K562 (cell line): ENCODE measurements at regions not wholly inside any gene's neighbourhood (a gene's known extent, or its start where the extent isn't known, plus 50 kb on each side); places are given as distances from the start of the nearest gene placed in this dataset.

Experiments
- ATAC-seq: fragments of 200-7000 bp; cut with Tn5 transposase; 3 replicates; pipeline ENCODE4 v1.9.1; 2020; ENCODE audit warnings: moderate library complexity
- BruUV-seq: library from RNA; stranded (reverse); fragments of 400-500 nt; replicated peaks from 2 replicates; lab custom pipeline; 2021; lab: Mats Ljungman, UMichigan
- CTCF ChIA-PET: fragments of 300-600 bp; formaldehyde crosslinking; extraction: SDS; loops from one replicate; lab custom pipeline; 2021; ENCODE audit warnings: low intra/inter-chr PET ratio; lab: Yijun Ruan, JAX
- POLR2A ChIA-PET: fragments of 300-600, 350-650 bp; sonication (Branson Sonifier 250); formaldehyde crosslinking; extraction: SDS; loops from one replicate; lab custom pipeline; 2021; ENCODE audit warnings: antibody characterized with exemption, inconsistent platforms; lab: Yijun Ruan, JAX
- DNase-seq, 4 experiments: peaks; one replicate each; pipeline versions ENCODE4 v3.0.0 to v3.0.0-alpha.2; 2011 to 2018; ENCODE audit warnings: low spot score in 3 of 4, mixed read lengths in 3 of 4; ENCODE audit errors: extremely low read depth in 1 of 4
- FAIRE-seq: peaks from 2 replicates; lab custom pipeline; 2011; peaks lifted over from hg19 to GRCh38; lab: Jason Lieb, UNC
- H2AFZ ChIP-seq: 2 replicates; pipeline ENCODE4 v1.6.0; 2011; ENCODE audit warnings: low read depth, low read length, control low read depth, inconsistent platforms
- H3K27ac ChIP-seq: fragments of 200-600 bp; 3 replicates; pipeline ENCODE4 v1.8.0; 2011; ENCODE audit warnings: low read depth, mild to moderate bottlenecking, control low read depth, inconsistent platforms, low read length, moderate library complexity, mixed read lengths; ENCODE audit errors: extremely low read depth
- H3K27me3 ChIP-seq, 2 experiments: fragments of 300-600 bp in 1 of 2; 2 replicates in 1 of 2; 3 replicates in 1 of 2; pipeline versions ENCODE4 v1.6.0 to v1.8.0; 2011; ENCODE audit warnings: inconsistent platforms in 2 of 2, low read length in 2 of 2, mild to moderate bottlenecking in 1 of 2, mixed read lengths in 1 of 2, moderate library complexity in 1 of 2; ENCODE audit not compliant: control insufficient read depth in 2 of 2, insufficient read depth in 2 of 2
- H3K36me3 ChIP-seq: fragments of 300-600 bp; 3 replicates; pipeline ENCODE4 v1.8.0; 2011; ENCODE audit warnings: mild to moderate bottlenecking, low read length, inconsistent platforms; ENCODE audit not compliant: control insufficient read depth, insufficient read depth
- H3K4me1 ChIP-seq, 2 experiments: fragments of 200-600 bp in 1 of 2; replicated peaks in 1 of 2; 2 replicates in 1 of 2; 3 replicates in 1 of 2; pipeline versions ENCODE4 v1.5.1 to v1.8.0; 2011; ENCODE audit warnings: inconsistent platforms in 2 of 2, low read length in 2 of 2, mild to moderate bottlenecking in 1 of 2, mixed read lengths in 1 of 2, moderate library complexity in 1 of 2; ENCODE audit not compliant: control insufficient read depth in 2 of 2, insufficient read depth in 2 of 2
- H3K4me2 ChIP-seq: 2 replicates; pipeline ENCODE4 v1.6.1; 2011; ENCODE audit warnings: low read length, control low read depth, inconsistent platforms, mixed read lengths; ENCODE audit not compliant: insufficient read depth
- H3K4me3 ChIP-seq: fragments of 200-600 bp; sonication (generic), shearing (Covaris generic); 2 replicates; pipeline ENCODE4 v1.5.1; 2016; ENCODE audit warnings: control low read depth, inconsistent platforms
- H3K79me2 ChIP-seq: fragments of 200-600 bp; 3 replicates; pipeline ENCODE4 v1.8.0; 2011; ENCODE audit warnings: low read length, inconsistent platforms; ENCODE audit not compliant: control insufficient read depth, insufficient read depth
- H3K9ac ChIP-seq, 2 experiments: 2 replicates each; pipeline versions ENCODE4 v1.6.0 to v1.6.1; 2011; ENCODE audit warnings: low read depth in 2 of 2, low read length in 2 of 2, control low read depth in 1 of 2, inconsistent platforms in 1 of 2, mild to moderate bottlenecking in 1 of 2, mixed read lengths in 1 of 2; ENCODE audit not compliant: insufficient read depth in 1 of 2
- H3K9me1 ChIP-seq: one replicate; pipeline ENCODE4 v1.6.0; 2011; ENCODE audit warnings: inconsistent platforms, mild to moderate bottlenecking, low read length, moderate library complexity; ENCODE audit not compliant: control insufficient read depth, insufficient read depth
- H3K9me3 ChIP-seq: replicated peaks from 2 replicates; pipeline ENCODE4 v1.5.1; 2011; ENCODE audit warnings: low read depth, low read length, inconsistent platforms; ENCODE audit not compliant: control insufficient read depth, insufficient read depth
- H4K20me1 ChIP-seq: replicated peaks from 2 replicates; pipeline ENCODE4 v1.6.1; 2011; ENCODE audit warnings: low read length, inconsistent platforms, mixed read lengths; ENCODE audit not compliant: control insufficient read depth, insufficient read depth
- DMBX1 ChIP-seq: fragments of 250-450 bp; sonication (Bioruptor Pico); IDR thresholded peaks from 2 replicates; pipeline ENCODE4 v1.8.0; 2022; ENCODE audit warnings: inconsistent platforms, mild to moderate bottlenecking, moderate library complexity, borderline replicate concordance
- GMEB1 ChIP-seq: fragments of 250-450 bp; sonication (Bioruptor Pico); IDR thresholded peaks from 2 replicates; pipeline ENCODE4 v1.4.0; 2020; ENCODE audit warnings: mild to moderate bottlenecking
- ILK ChIP-seq: fragments of 450-650 bp; IDR thresholded peaks from 2 replicates; pipeline ENCODE4 v1.6.1; 2016; ENCODE audit warnings: missing genetic modification characterization, low read depth, mild to moderate bottlenecking, missing compliant biosample characterization, moderate library complexity, borderline replicate concordance
- SPI1 ChIP-seq: IDR thresholded peaks from 2 replicates; pipeline ENCODE4 v1.6.1; 2011; ENCODE audit warnings: low read depth, low read length, control low read depth, borderline replicate concordance
- STAG1 ChIP-seq: sonication (generic); formaldehyde crosslinking; IDR thresholded peaks from 2 replicates; pipeline ENCODE4 v1.5.0; 2020; ENCODE audit warnings: missing genetic modification reagents, borderline replicate concordance
- WGBS: fragments of 100-300 bp; shearing (Covaris generic); methylation state at CpG from one replicate; pipeline ENCODE4 v1.1.6; 2016; ENCODE audit warnings: low coverage, mixed read lengths; ENCODE audit not compliant: insufficient coverage; ENCODE audit errors: missing lambda C conversion rate; 5-methylcytosine and 5-hydroxymethylcytosine counted together
- in situ Hi-C: fragments of 300-500 bp; cut with MboI; formaldehyde crosslinking; loops from 4 replicates; pipeline ENCODE4 v1.15.0; 2018; ENCODE audit warnings: inconsistent platforms, mixed read lengths
- intact Hi-C: fragments of 100-400 bp; cut with micrococcal nuclease; formaldehyde crosslinking; loops from 2 replicates; pipeline ENCODE4 v1.14.2; 2022

GRCh38 chr5:13595978-13596377 lies 348.5 kb downstream of the DNAH5 start:
- no TSS peak for BruUV-seq
- 0% methylated on average over 6 of the region's 6 CpGs for whole genome bisulfite sequencing
- FAIRE-seq, result no peak

GRCh38 chr5:13591621-13592020 lies 352.9 kb downstream of the DNAH5 start:
- Histone ChIP-seq H3K9me1 (no peaks in the 10 kb centered on the region), H3K4me3 (no peak overlapping the region), H3K79me2 (no peaks in the 10 kb centered on the region), H3K27ac (no peak overlapping the region), H3K27me3 (no peaks in the 10 kb centered on the region), H3K9ac (no peak overlapping the region), H3K4me2 (no peak overlapping the region)
- CTCF ChIA-PET, result no interaction called here
- in situ Hi-C loops, result no loop called here
- DNase-seq, result no peak
- no peak for TF ChIP-seq STAG1 (CRISPR knock-in tag)
- TF ChIP-seq ILK (tag), result no peak
- TF ChIP-seq SPI1, result peak; percentile 68; the same call in 1 of the 2 replicates
- TF ChIP-seq, all 486 proteins: peak for 1
- Histone ChIP-seq H3K4me1 (no peaks in the 10 kb centered on the region), H3K36me3 (no peaks in the 10 kb centered on the region), H2AFZ (no peak overlapping the region), H4K20me1 (no peaks in the 10 kb centered on the region), H3K9me3 (no peaks in the 10 kb centered on the region)
- intact Hi-C loops, result no loop called here
- whole genome bisulfite sequencing, result 0% methylated on average over 1 of the region's 1 CpG
- ATAC-seq (no peak), FAIRE-seq (no peak)
- POLR2A ChIA-PET, result no interaction called here
- BruUV-seq, result no TSS peak

More at GRCh38 chr5:13595978-13596377, 348.5 kb downstream of the DNAH5 start:
- Histone ChIP-seq H3K79me2 (no peaks in the 10 kb centered on the region), H3K9me3 (no peaks in the 10 kb centered on the region), H3K27me3 (no peaks in the 10 kb centered on the region), H2AFZ (no peak overlapping the region), H3K4me1 (no peaks in the 10 kb centered on the region), H3K36me3 (no peaks in the 10 kb centered on the region), H3K27ac (no peak overlapping the region), H3K4me2 (no peak overlapping the region), H4K20me1 (no peaks in the 10 kb centered on the region), H3K4me3 (no peak overlapping the region), H3K9me1 (no peaks in the 10 kb centered on the region), H3K9ac (no peak overlapping the region)
- in situ Hi-C loops, result no loop called here
- ATAC-seq (no peak), DNase-seq (no peak)
- ChIA-PET CTCF (no interaction called here), POLR2A (no interaction called here)
- intact Hi-C loops, result no loop called here
- TF ChIP-seq DMBX1 (CRISPR knock-in tag), result no peak
- no peak for TF ChIP-seq GMEB1 (CRISPR knock-in tag)
